Panc1 (cell line): ENCODE measurements at regions not wholly inside any gene's neighbourhood (a gene's known extent, or its start where the extent isn't known, plus 50 kb on each side); places are given as distances from the start of the nearest gene placed in this dataset.

Source experiments
- ATAC-seq: fragments of 200-7000 bp; cut with Tn5 transposase; 2 replicates; pipeline ENCODE4 v1.9.1; 2020; ENCODE audit warnings: mild to moderate bottlenecking, moderate library complexity
- BruUV-seq: library from RNA; stranded (reverse); fragments of 400-500 nt; replicated peaks from 2 replicates; lab custom pipeline; 2021; lab: Mats Ljungman, UMichigan
- CTCF ChIA-PET: fragments of 300-600 bp; sonication (Branson Sonifier 250); formaldehyde crosslinking; loops from one replicate; lab custom pipeline; 2022; ENCODE audit warnings: antibody characterized with exemption; lab: Charles Lee
- POLR2A ChIA-PET: fragments of 300-600 bp; sonication (Branson Sonifier 250); formaldehyde crosslinking; loops from one replicate; lab custom pipeline; 2022; ENCODE audit warnings: antibody characterized with exemption; lab: Charles Lee
- DNase-seq: peaks from one replicate; pipeline ENCODE4 v3.0.0-alpha.2; 2010; ENCODE audit warnings: low read depth, low spot score
- H3K27ac ChIP-seq: 2 replicates; pipeline ENCODE4 v1.5.1; 2011; ENCODE audit warnings: mild to moderate bottlenecking, low read length, inconsistent platforms
- H3K27me3 ChIP-seq: fragments of 200-500 bp; sonication (Bioruptor generic); 2 replicates; pipeline ENCODE4 v1.6.0; 2014; ENCODE audit warnings: low read length, inconsistent platforms; ENCODE audit not compliant: control insufficient read depth, insufficient read depth
- H3K36me3 ChIP-seq: fragments of 200-500 bp; sonication (Bioruptor generic); 2 replicates; pipeline ENCODE4 v1.5.1; 2014; ENCODE audit warnings: inconsistent platforms, mild to moderate bottlenecking, low read length, moderate library complexity; ENCODE audit not compliant: control insufficient read depth, insufficient read depth
- H3K4me1 ChIP-seq: 2 replicates; pipeline ENCODE4 v1.5.1; 2011; ENCODE audit warnings: inconsistent platforms, mild to moderate bottlenecking, low read length, moderate library complexity; ENCODE audit not compliant: control insufficient read depth, insufficient read depth
- H3K4me3 ChIP-seq, 2 experiments: 2 replicates each; pipeline ENCODE4 v1.5.1; 2011 to 2012; ENCODE audit warnings: low read depth in 2 of 2, low read length in 2 of 2, mild to moderate bottlenecking in 2 of 2, inconsistent platforms in 1 of 2, moderate library complexity in 1 of 2
- H3K9me3 ChIP-seq: fragments of 200-500 bp; sonication (Bioruptor generic); 2 replicates; pipeline ENCODE4 v1.5.1; 2014; ENCODE audit warnings: low read depth, mild to moderate bottlenecking, inconsistent platforms, low read length, moderate library complexity; ENCODE audit not compliant: control insufficient read depth, insufficient read depth
- POLR2AphosphoS5 ChIP-seq: IDR thresholded peaks from 2 replicates; pipeline ENCODE4 v1.6.1; 2012; ENCODE audit warnings: mild to moderate bottlenecking, low read depth, low read length, moderate library complexity
- SIN3A ChIP-seq: IDR thresholded peaks from 2 replicates; pipeline ENCODE4 v1.6.1; 2012; ENCODE audit warnings: low read depth, mild to moderate bottlenecking, low read length, moderate library complexity, borderline replicate concordance; ENCODE audit not compliant: insufficient read depth
- TCF7L2 ChIP-seq: IDR thresholded peaks from 2 replicates; pipeline ENCODE4 v1.6.1; 2011; ENCODE audit warnings: mild to moderate bottlenecking, low read depth, low read length, inconsistent platforms
- in situ Hi-C: cut with HindIII; loops from 2 replicates; pipeline ENCODE4 v1.10.0; 2016; ENCODE audit warnings: low sequenced_read_pairs, low pct_unique_long_range_greater_than_20kb
- intact Hi-C: fragments of 100-400 bp; cut with micrococcal nuclease; formaldehyde crosslinking; loops from one replicate; pipeline ENCODE4 v1.10.0; 2022; ENCODE audit not compliant: unreplicated experiment
- TF ChIP-seq, protein P1 (sequence below), 2 experiments: IDR thresholded peaks; 2 replicates each; pipeline ENCODE4 v1.6.1; 2011 to 2012; ENCODE audit warnings: low read depth in 2 of 2, control low read depth in 1 of 2, low read length in 1 of 2, mild to moderate bottlenecking in 1 of 2, moderate library complexity in 1 of 2; ENCODE audit not compliant: insufficient read depth in 1 of 2
- TF ChIP-seq, protein P2 (sequence below): fragments of 450-650 bp; IDR thresholded peaks from 2 replicates; pipeline ENCODE4 v1.5.1; 2017; ENCODE audit warnings: mild to moderate bottlenecking

DNA sequence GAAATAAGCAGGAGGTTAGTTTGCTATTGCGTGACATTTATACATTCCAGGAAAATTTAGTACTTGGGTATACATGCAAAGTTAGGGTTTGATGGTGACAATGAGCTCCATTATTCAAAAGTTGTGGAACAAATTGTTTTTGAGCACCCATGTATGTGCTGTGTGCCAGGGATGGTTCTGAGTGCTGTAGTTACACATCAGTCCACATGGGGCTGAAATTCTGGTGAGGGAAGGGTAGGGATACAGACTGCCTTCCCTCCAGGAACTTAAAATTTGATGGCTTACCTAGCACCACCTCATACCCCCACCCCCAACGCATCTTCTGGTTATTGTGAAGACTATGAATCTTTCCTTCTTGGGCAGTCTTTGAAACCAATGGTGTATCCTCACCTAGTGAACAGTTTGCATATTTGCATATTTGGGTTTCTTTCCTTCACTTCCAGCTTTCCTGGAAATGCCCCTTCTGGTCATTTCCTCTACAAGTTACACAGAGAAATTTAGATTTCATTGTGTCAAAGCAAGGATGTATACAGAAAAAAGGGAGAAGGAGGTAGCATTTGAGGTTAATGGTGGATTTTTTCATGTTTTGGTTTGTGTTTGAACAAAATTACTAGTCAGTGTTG is 222.0 kb upstream of the IL12A start:
- Histone ChIP-seq H3K27ac (no peak overlapping the region), H3K4me3 (peak overlapping the region in 1 of 2 experiments; percentile 71; a peak in 3 of 4 replicates), H3K4me1 (peaks cover 19% of the 10 kb centered on the region), H3K36me3 (no peaks in the 10 kb centered on the region), H3K9me3 (no peaks in the 10 kb centered on the region), H3K27me3 (no peaks in the 10 kb centered on the region)
- intact Hi-C loops (loop anchor here (5.0 kb wide), 1 partner anchor 41 kb away; no protein-coding TSS in a partner anchor), in situ Hi-C loops (no loop called here)
- ChIA-PET POLR2A (no interaction called here), CTCF (interaction anchor here (0.8 to 1.2 kb wide), 2 partner anchors 20 to 48 kb away, joined by 3 to 5 read pairs; no protein-coding TSS in a partner anchor)
- no peak for TF ChIP-seq SIN3A
- TF ChIP-seq, protein P1, sequence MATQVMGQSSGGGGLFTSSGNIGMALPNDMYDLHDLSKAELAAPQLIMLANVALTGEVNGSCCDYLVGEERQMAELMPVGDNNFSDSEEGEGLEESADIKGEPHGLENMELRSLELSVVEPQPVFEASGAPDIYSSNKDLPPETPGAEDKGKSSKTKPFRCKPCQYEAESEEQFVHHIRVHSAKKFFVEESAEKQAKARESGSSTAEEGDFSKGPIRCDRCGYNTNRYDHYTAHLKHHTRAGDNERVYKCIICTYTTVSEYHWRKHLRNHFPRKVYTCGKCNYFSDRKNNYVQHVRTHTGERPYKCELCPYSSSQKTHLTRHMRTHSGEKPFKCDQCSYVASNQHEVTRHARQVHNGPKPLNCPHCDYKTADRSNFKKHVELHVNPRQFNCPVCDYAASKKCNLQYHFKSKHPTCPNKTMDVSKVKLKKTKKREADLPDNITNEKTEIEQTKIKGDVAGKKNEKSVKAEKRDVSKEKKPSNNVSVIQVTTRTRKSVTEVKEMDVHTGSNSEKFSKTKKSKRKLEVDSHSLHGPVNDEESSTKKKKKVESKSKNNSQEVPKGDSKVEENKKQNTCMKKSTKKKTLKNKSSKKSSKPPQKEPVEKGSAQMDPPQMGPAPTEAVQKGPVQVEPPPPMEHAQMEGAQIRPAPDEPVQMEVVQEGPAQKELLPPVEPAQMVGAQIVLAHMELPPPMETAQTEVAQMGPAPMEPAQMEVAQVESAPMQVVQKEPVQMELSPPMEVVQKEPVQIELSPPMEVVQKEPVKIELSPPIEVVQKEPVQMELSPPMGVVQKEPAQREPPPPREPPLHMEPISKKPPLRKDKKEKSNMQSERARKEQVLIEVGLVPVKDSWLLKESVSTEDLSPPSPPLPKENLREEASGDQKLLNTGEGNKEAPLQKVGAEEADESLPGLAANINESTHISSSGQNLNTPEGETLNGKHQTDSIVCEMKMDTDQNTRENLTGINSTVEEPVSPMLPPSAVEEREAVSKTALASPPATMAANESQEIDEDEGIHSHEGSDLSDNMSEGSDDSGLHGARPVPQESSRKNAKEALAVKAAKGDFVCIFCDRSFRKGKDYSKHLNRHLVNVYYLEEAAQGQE (IDR thresholded peaks at IDR 0.05; ENCODE audit: insufficient read depth in 1 of 2, low read depth in 2 of 2, low read length in 1 of 2) = no peak
- TF ChIP-seq TCF7L2 = no peak
- TF ChIP-seq POLR2AphosphoS5 = no peak
- TF ChIP-seq, protein P2, sequence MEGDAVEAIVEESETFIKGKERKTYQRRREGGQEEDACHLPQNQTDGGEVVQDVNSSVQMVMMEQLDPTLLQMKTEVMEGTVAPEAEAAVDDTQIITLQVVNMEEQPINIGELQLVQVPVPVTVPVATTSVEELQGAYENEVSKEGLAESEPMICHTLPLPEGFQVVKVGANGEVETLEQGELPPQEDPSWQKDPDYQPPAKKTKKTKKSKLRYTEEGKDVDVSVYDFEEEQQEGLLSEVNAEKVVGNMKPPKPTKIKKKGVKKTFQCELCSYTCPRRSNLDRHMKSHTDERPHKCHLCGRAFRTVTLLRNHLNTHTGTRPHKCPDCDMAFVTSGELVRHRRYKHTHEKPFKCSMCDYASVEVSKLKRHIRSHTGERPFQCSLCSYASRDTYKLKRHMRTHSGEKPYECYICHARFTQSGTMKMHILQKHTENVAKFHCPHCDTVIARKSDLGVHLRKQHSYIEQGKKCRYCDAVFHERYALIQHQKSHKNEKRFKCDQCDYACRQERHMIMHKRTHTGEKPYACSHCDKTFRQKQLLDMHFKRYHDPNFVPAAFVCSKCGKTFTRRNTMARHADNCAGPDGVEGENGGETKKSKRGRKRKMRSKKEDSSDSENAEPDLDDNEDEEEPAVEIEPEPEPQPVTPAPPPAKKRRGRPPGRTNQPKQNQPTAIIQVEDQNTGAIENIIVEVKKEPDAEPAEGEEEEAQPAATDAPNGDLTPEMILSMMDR = peak; percentile 77
- DNase-seq (no peak), ATAC-seq (no peak)
- BruUV-seq = TSS peak; percentile 60

DNA sequence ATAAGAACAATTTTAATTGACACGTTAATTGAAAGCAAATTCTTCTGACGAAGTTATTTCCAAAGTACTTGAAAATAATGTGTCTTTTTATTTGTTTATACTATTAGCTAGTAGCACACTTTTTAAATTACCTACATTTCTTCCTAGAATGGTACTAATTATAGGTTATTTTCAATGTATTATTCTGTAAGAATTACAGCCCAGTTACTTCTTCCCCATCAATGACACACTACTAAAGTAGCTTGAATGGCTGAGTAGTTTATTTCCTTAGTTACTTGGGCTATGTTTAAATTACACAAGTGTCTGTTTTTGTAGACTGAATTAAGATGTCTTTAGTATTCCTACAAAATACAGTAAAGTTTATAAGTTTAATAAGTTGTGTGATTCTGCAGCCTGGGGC is 217.6 kb upstream of the IL12A start:
- no peak overlapping the region for H3K27ac ChIP-seq
- POLR2A ChIA-PET = no interaction called here
- H3K4me3 ChIP-seq = no peak overlapping the region
- ATAC-seq = no peak
- in situ Hi-C loops (no loop called here), intact Hi-C loops (no loop called here)
- peaks cover 5% of the 10 kb centered on the region for H3K4me1 ChIP-seq
- BruUV-seq = no TSS peak
- DNase-seq = no peak
- H3K27me3 ChIP-seq = no peaks in the 10 kb centered on the region
- no peaks in the 10 kb centered on the region for H3K9me3 ChIP-seq
- no peaks in the 10 kb centered on the region for H3K36me3 ChIP-seq
- CTCF ChIA-PET = interaction anchor here (0.7 kb wide), 2 partner anchors 11 to 77 kb away, joined by 4 to 7 read pairs; no protein-coding TSS in a partner anchor
- TF ChIP-seq, protein P2 = no peak
- TF ChIP-seq POLR2AphosphoS5 (no peak), SIN3A (no peak), TCF7L2 (no peak)
- TF ChIP-seq, protein P1 (IDR thresholded peaks at IDR 0.05; ENCODE audit: insufficient read depth in 1 of 2, low read depth in 2 of 2, low read length in 1 of 2) = no peak
